Lower leg skin (tissue), 4 donors: ENCODE measurements at regions not wholly inside any gene's neighbourhood (a gene's known extent, or its start where the extent isn't known, plus 50 kb on each side); places are given as distances from the start of the nearest gene placed in this dataset.

Experiments
- DNase-seq, 2 donors: peaks; one replicate each; pipeline ENCODE4 v3.0.0-alpha.2; 2019; ENCODE audit warnings: low spot score in 2 of 2
- H3K4me3 ChIP-seq: fragments of 200-600 bp; sonication (generic); 2 replicates; pipeline ENCODE4 v1.5.1; 2017; ENCODE audit warnings: mild to moderate bottlenecking, low read depth; ENCODE audit not compliant: poor library complexity, severe bottlenecking
- CTCF ChIP-seq, 3 donors: fragments of 450-650 bp; IDR thresholded peaks; one replicate each; pipeline ENCODE4 v1.5.1; 2016; ENCODE audit warnings: antibody characterized with exemption in 3 of 3, mild to moderate bottlenecking in 3 of 3, moderate library complexity in 2 of 3
- POLR2A ChIP-seq, 2 donors: fragments of 450-650 bp; IDR thresholded peaks; one replicate each; pipeline ENCODE4 v1.6.1; 2016 to 2017; ENCODE audit warnings: antibody characterized with exemption in 2 of 2, mild to moderate bottlenecking in 1 of 2, moderate library complexity in 1 of 2
- WGBS, 2 donors: methylation state at CpG; one replicate each; pipeline ENCODE4 v1.1.5; 2018; 5-methylcytosine and 5-hydroxymethylcytosine counted together
- intact Hi-C: fragments of 100-400 bp; cut with DNase I; formaldehyde crosslinking; loops from one replicate; pipeline ENCODE4 v1.15.0; 2023; ENCODE audit warnings: low total_unique reads

- TF ChIP-seq POLR2A (IDR thresholded peaks at IDR 0.05): no peak
- no peak for TF ChIP-seq CTCF (IDR thresholded peaks at IDR 0.05)
- WGBS, 2 donors: 59 to 74% methylated on average over 3 of the region's 3 CpGs
- DNase-seq: no peak
- intact Hi-C loops: no loop called here
- H3K4me3 ChIP-seq: no peak overlapping the region
These were observed 221.2 kb upstream of the CNKSR2 start for GRCh38 chrX:21153033-21153432.

GRCh38 chrX:21153503-21153902, 220.7 kb upstream of the CNKSR2 start:
- 36 to 52% methylated on average over 2 of the region's 2 CpGs for WGBS, 2 donors
- intact Hi-C loops: no loop called here
- peak in 1 of 2 donors; percentile 18 for DNase-seq
- TF ChIP-seq POLR2A (IDR thresholded peaks at IDR 0.05): no peak
- no peak for TF ChIP-seq CTCF (IDR thresholded peaks at IDR 0.05)
- no peak overlapping the region for H3K4me3 ChIP-seq

DNA sequence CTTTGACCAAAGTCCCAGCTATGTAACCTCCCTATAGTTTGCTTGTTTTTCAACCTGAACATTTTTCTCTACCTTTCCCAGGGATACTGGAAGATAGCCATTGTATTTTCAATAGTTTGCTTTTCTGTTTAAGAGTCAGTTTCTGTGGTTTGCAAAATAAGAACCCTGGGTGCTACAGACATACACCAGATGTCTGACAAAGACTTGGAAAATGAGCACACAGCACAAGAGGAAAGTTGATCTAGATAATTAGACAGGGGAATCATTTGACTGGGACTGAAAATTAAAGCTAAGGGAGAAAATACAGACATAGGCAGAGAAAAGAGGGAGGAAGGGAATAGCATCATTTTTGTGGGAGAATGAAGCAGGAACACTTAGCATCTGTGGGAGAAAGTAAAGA, 218.3 kb upstream of the CNKSR2 start:
- no peak overlapping the region for H3K4me3 ChIP-seq
- intact Hi-C loops: no loop called here
- DNase-seq: no peak
- TF ChIP-seq POLR2A (IDR thresholded peaks at IDR 0.05): no peak
- no peak for TF ChIP-seq CTCF (IDR thresholded peaks at IDR 0.05)

- WGBS, 2 donors: 71 to 80% methylated on average over 1 of the region's 1 CpG
- intact Hi-C loops: no loop called here
- H3K4me3 ChIP-seq: no peak overlapping the region
- no peak for DNase-seq
- TF ChIP-seq CTCF (IDR thresholded peaks at IDR 0.05): no peak
- no peak for TF ChIP-seq POLR2A (IDR thresholded peaks at IDR 0.05)
These were observed 217.6 kb upstream of the CNKSR2 start for GRCh38 chrX:21156632-21157031.

DNA sequence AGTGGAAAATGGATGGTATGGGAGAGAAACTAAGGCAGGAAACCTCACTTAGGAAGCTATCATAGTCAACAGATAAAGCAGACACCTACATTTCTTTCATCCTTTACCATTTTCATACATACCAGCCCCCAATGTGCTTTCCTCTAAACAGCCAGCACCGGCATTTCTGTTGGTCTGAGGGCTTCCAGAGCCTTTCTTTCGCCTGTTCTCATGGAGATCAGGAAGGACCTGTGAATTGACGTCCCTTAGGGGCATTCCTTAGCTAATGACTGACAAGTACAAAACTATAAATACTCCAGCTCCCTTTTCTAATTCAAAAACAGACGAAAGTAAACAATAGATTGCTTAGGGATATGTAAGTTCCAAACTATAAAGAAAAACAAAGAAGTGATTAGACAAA, 215.5 kb upstream of the CNKSR2 start:
- DNase-seq: no peak
- 38 to 47% methylated on average over 4 of the region's 4 CpGs for WGBS, 2 donors
- no peak for TF ChIP-seq POLR2A (IDR thresholded peaks at IDR 0.05)
- TF ChIP-seq CTCF (IDR thresholded peaks at IDR 0.05): no peak
- no peak overlapping the region for H3K4me3 ChIP-seq
- intact Hi-C loops: no loop called here

- no peak overlapping the region for H3K4me3 ChIP-seq
- no peak for DNase-seq
- WGBS, 2 donors: 45 to 51% methylated on average over 4 of the region's 4 CpGs
- intact Hi-C loops: no loop called here
- no peak for TF ChIP-seq POLR2A (IDR thresholded peaks at IDR 0.05)
- TF ChIP-seq CTCF (IDR thresholded peaks at IDR 0.05): no peak
These were observed 207.8 kb upstream of the CNKSR2 start for GRCh38 chrX:21166272-21166982.
